HuH-7 (cell line): ENCODE measurements at regions not wholly inside any gene's neighbourhood (a gene's known extent, or its start where the extent isn't known, plus 50 kb on each side); places are given as distances from the start of the nearest gene placed in this dataset.
A peak's percentile ranks its signal among the peaks of the same experiment; 100 is the strongest.

Experiments
- DNase-seq: peaks from one replicate; pipeline ENCODE4 v3.0.0; 2011; ENCODE audit warnings: low spot score

- DNase-seq: no peak
Observed at GRCh38 chr3:118811236-118811732, 223.4 kb downstream of the IGSF11 start.

GRCh38 chr3:118813472-118813871, 221.2 kb downstream of the IGSF11 start:
- no peak for DNase-seq

- peak; percentile 37 for DNase-seq
Observed at GRCh38 chr3:118817748-118818165, 216.9 kb downstream of the IGSF11 start.

GRCh38 chr3:118818386-118818785, 216.3 kb downstream of the IGSF11 start:
- DNase-seq: no peak

- DNase-seq: no peak
Observed at GRCh38 chr3:118823626-118824025, 211.0 kb downstream of the IGSF11 start.

GRCh38 chr3:118827446-118827845, 207.2 kb downstream of the IGSF11 start:
- DNase-seq: no peak

- no peak for DNase-seq
Observed at GRCh38 chr3:118828351-118828750, 206.3 kb downstream of the IGSF11 start.

GRCh38 chr3:118833075-118833474, 201.6 kb downstream of the IGSF11 start:
- DNase-seq: no peak

- no peak for DNase-seq
Observed at GRCh38 chr3:118838871-118839270, 195.8 kb downstream of the IGSF11 start.

- no peak for DNase-seq
Observed at GRCh38 chr3:118842147-118842863, 192.3 kb downstream of the IGSF11 start.

- DNase-seq: no peak
Observed at GRCh38 chr3:118846176-118846575, 188.5 kb downstream of the IGSF11 start.
